Neural progenitor cell (in vitro differentiated cells): ENCODE measurements at regions not wholly inside any gene's neighbourhood (a gene's known extent, or its start where the extent isn't known, plus 50 kb on each side); places are given as distances from the start of the nearest gene placed in this dataset.

ENCODE experiments used
- DNase-seq: peaks from one replicate; pipeline ENCODE4 v3.0.0-alpha.2; 2016; ENCODE audit warnings: low spot score
- H2AFZ ChIP-seq: fragments of 200-600 bp; sonication (generic); replicated peaks from 2 replicates; pipeline ENCODE4 v1.6.1; 2016; ENCODE audit warnings: antibody characterized with exemption
- H3F3A ChIP-seq: fragments of 200-600 bp; sonication (generic); 2 replicates; pipeline ENCODE4 v1.6.1; 2016; ENCODE audit warnings: antibody characterized with exemption, low read depth
- H3K27ac ChIP-seq: fragments of 200-600 bp; sonication (generic); 2 replicates; pipeline ENCODE4 v1.5.1; 2016; ENCODE audit warnings: mild to moderate bottlenecking
- H3K27me3 ChIP-seq: fragments of 200-600 bp; sonication (generic); 2 replicates; pipeline ENCODE4 v1.6.1; 2016; ENCODE audit warnings: mild to moderate bottlenecking, moderate library complexity
- H3K36me3 ChIP-seq: fragments of 200-600 bp; sonication (generic); 2 replicates; pipeline ENCODE4 v1.5.1; 2016
- H3K4me1 ChIP-seq: fragments of 200-600 bp; sonication (generic); 2 replicates; pipeline ENCODE4 v1.6.1; 2016; ENCODE audit warnings: mixed run types
- H3K4me2 ChIP-seq: fragments of 200-600 bp; sonication (generic); 2 replicates; pipeline ENCODE4 v1.6.1; 2016
- H3K4me3 ChIP-seq: fragments of 200-600 bp; sonication (generic); 2 replicates; pipeline ENCODE4 v1.5.1; 2016
- H3K79me2 ChIP-seq: fragments of 200-600 bp; sonication (generic); 2 replicates; pipeline ENCODE4 v1.6.1; 2016; ENCODE audit warnings: low read depth
- H3K9ac ChIP-seq: fragments of 200-600 bp; sonication (generic); 2 replicates; pipeline ENCODE4 v1.6.1; 2016
- H3K9me3 ChIP-seq: fragments of 200-600 bp; sonication (generic); 2 replicates; pipeline ENCODE4 v1.5.1; 2016; ENCODE audit warnings: low read depth
- H4K20me1 ChIP-seq: fragments of 200-600 bp; sonication (generic); 2 replicates; pipeline ENCODE4 v1.6.1; 2016; ENCODE audit warnings: low read depth
- H3K27ac Mint-ChIP-seq: 3 replicates; pipeline ENCODE4 v1.8.0; 2021; ENCODE audit warnings: mixed read lengths
- H3K27me3 Mint-ChIP-seq: 2 replicates; pipeline ENCODE4 v1.8.0; 2022; ENCODE audit warnings: low read depth, mild to moderate bottlenecking, inconsistent platforms, moderate library complexity, mixed read lengths; ENCODE audit not compliant: insufficient read depth
- H3K36me3 Mint-ChIP-seq: 3 replicates; pipeline ENCODE4 v1.8.0; 2021; ENCODE audit warnings: mixed read lengths
- H3K4me1 Mint-ChIP-seq: 3 replicates; pipeline ENCODE4 v1.8.0; 2021; ENCODE audit warnings: mixed read lengths
- H3K4me3 Mint-ChIP-seq: 3 replicates; pipeline ENCODE4 v1.8.0; 2021; ENCODE audit warnings: mild to moderate bottlenecking, moderate library complexity, mixed read lengths
- H3K9me3 Mint-ChIP-seq: 3 replicates; pipeline ENCODE4 v1.8.0; 2020; ENCODE audit warnings: mixed read lengths
- CTCF ChIP-seq: fragments of 200-600 bp; sonication (generic); IDR thresholded peaks from 2 replicates; pipeline ENCODE4 v1.5.1; 2017; ENCODE audit warnings: antibody characterized with exemption, mild to moderate bottlenecking
- EZH2 ChIP-seq: fragments of 200-600 bp; sonication (generic); IDR thresholded peaks from 2 replicates; pipeline ENCODE4 v1.6.1; 2017; ENCODE audit warnings: antibody characterized with exemption, mild to moderate bottlenecking, moderate library complexity
- EZH2phosphoT487 ChIP-seq: fragments of 200-600 bp; sonication (generic); IDR thresholded peaks from 2 replicates; pipeline ENCODE4 v1.6.1; 2017; ENCODE audit warnings: antibody characterized with exemption

GRCh38 chr1:173417563-173417962 is 59.6 kb upstream of the PRDX6 start:
- Histone ChIP-seq H3K4me2 (no peak overlapping the region), H3K4me1 (no peaks in the 10 kb centered on the region), H3K9me3 (no peaks in the 10 kb centered on the region), H3K36me3 (no peaks in the 10 kb centered on the region), H3K27me3 (no peaks in the 10 kb centered on the region), H3K4me3 (no peak overlapping the region), H3K27ac (no peak overlapping the region), H3K79me2 (no peaks in the 10 kb centered on the region), H2AFZ (no peak overlapping the region), H3F3A (no peaks in the 10 kb centered on the region), H3K9ac (no peak overlapping the region), H4K20me1 (no peaks in the 10 kb centered on the region)
- Mint-ChIP-seq H3K36me3 (no peaks in the 10 kb centered on the region), H3K27me3 (no peaks in the 10 kb centered on the region), H3K9me3 (no peaks in the 10 kb centered on the region), H3K4me1 (peaks cover 7% of the 10 kb centered on the region), H3K4me3 (no peak overlapping the region), H3K27ac (no peak overlapping the region)
- DNase-seq = no peak
- TF ChIP-seq CTCF (no peak), EZH2 (no peak), EZH2phosphoT487 (no peak)

DNA sequence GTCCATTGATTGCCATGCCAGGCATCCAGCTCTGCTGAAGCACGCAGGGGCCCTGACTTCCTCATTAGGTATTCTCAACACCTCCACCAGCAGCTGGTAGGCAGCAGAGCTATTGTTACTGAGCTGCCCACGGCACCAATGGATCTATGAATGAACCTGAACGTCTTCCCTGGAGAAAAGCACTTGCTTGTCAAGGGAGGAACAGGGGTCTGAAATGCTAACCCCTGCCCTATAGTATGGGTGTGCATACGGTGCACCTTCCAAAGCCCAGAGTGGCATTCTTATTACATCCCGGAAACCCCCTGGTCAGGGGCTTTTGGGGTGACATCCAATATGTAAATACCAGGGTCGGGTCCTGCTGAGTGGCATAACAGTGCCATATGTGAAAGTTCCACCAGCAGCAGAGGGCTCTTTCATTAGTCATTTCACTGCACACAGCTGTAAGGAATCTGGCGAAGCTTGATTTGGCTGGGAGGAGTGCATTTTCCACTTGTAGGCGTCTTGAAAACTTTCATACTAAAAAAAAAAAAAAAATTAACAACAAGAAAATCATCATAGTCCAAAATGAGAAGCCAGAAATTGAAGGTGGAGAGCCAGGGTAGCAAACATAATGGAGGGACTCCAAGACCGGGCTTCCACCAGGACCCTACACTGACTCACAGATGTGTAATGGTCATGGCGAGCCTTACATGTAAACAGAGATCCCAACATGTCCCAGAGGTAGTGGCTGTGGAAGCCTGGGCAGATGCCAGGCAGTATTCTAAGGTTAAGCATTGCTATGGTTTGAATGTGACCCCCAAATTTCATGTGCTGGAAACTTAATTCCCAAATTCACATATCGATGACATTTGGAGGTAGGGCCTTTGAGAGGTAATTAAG is 58.8 kb upstream of the PRDX6 start:
- no peaks in the 10 kb centered on the region for H3K9me3 Mint-ChIP-seq
- Histone ChIP-seq H3K4me3 (no peak overlapping the region), H3K9me3 (no peaks in the 10 kb centered on the region), H3K4me1 (no peaks in the 10 kb centered on the region), H2AFZ (no peak overlapping the region), H3K4me2 (no peak overlapping the region), H3K27me3 (no peaks in the 10 kb centered on the region), H3F3A (no peaks in the 10 kb centered on the region), H3K79me2 (no peaks in the 10 kb centered on the region), H3K9ac (no peak overlapping the region), H4K20me1 (no peaks in the 10 kb centered on the region), H3K27ac (no peak overlapping the region), H3K36me3 (no peaks in the 10 kb centered on the region)
- no peaks in the 10 kb centered on the region for H3K36me3 Mint-ChIP-seq
- peaks cover 7% of the 10 kb centered on the region for H3K4me1 Mint-ChIP-seq
- H3K27ac Mint-ChIP-seq = no peak overlapping the region
- TF ChIP-seq EZH2 (no peak), EZH2phosphoT487 (no peak), CTCF (no peak)
- DNase-seq = no peak
- no peaks in the 10 kb centered on the region for H3K27me3 Mint-ChIP-seq
- H3K4me3 Mint-ChIP-seq = no peak overlapping the region

DNA sequence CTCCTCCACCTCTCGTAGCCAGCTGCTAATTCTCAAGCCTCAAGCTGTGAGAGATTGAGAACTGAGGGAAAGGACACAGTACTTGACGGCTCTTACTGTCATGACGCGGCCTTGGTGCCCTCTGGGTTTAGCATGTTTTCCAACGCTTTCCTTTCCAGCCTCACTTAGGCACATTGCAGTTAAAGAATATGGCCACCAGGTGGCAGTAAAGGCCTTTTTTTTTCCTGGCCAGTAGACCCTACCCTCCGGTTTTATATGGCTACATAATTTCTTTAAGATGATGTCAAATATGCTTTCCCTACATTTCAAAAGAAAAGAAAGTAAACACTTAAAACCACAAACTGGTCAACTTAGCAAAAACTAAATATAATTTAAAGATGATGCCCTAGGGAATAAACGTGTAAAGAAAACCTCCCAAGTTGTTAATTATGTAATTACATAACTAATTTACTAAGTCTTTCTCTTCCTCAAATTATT is 56.8 kb upstream of the PRDX6 start:
- peak overlapping the region; percentile 48 for H3K27ac Mint-ChIP-seq
- Histone ChIP-seq H3K36me3 (no peaks in the 10 kb centered on the region), H3K4me3 (no peak overlapping the region), H3K27ac (no peak overlapping the region), H3K79me2 (no peaks in the 10 kb centered on the region), H3K9ac (no peak overlapping the region), H3K9me3 (no peaks in the 10 kb centered on the region), H3K27me3 (no peaks in the 10 kb centered on the region), H3K4me2 (no peak overlapping the region), H3F3A (no peaks in the 10 kb centered on the region), H2AFZ (no peak overlapping the region), H3K4me1 (no peaks in the 10 kb centered on the region), H4K20me1 (no peaks in the 10 kb centered on the region)
- TF ChIP-seq EZH2 (no peak), EZH2phosphoT487 (no peak), CTCF (peak; percentile 90)
- H3K4me3 Mint-ChIP-seq = no peak overlapping the region
- peak; percentile 79 for DNase-seq
- H3K9me3 Mint-ChIP-seq = no peaks in the 10 kb centered on the region
- no peaks in the 10 kb centered on the region for H3K36me3 Mint-ChIP-seq
- H3K27me3 Mint-ChIP-seq = no peaks in the 10 kb centered on the region
- peaks cover 7% of the 10 kb centered on the region for H3K4me1 Mint-ChIP-seq
